Fibroblast of mammary gland (primary cell): ENCODE measurements at regions not wholly inside any gene's neighbourhood (a gene's known extent, or its start where the extent isn't known, plus 50 kb on each side); places are given as distances from the start of the nearest gene placed in this dataset.
A peak's percentile ranks its signal among the peaks of the same experiment; 100 is the strongest.

Source experiments
- DNase-seq: peaks from one replicate; pipeline ENCODE4 v3.0.0-alpha.2; 2010; ENCODE audit warnings: low read depth
- H3K4me3 ChIP-seq: 2 replicates; pipeline ENCODE4 v1.5.1; 2011; ENCODE audit warnings: low read depth, mild to moderate bottlenecking, low read length, moderate library complexity; ENCODE audit not compliant: control insufficient read depth
- TF ChIP-seq, protein P1 (sequence below): conservative IDR thresholded peaks from 2 replicates; pipeline ENCODE4 v1.5.1; 2011; ENCODE audit warnings: low read depth, low read length, inconsistent platforms; ENCODE audit not compliant: control insufficient read depth, insufficient read depth

DNA sequence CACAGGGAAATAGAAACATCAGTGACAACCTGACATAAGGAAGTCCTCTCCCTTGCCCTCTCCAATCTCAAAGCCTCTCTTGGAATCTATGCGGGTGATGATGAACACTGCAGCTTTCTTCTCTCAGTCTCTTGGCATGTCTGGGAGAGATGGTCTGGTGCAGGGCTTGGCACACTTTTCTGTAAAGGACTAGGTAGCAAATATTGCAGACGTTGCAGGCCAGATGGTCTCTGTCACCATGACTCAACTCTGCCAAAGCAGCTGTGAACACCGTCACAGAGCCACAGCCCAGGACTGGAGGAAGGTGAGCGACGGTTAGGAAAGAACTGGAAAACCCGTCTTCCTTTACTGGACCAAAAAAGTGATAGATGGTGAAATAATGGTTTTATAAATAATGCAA, 591.0 kb upstream of the TMEM132C start:
- TF ChIP-seq, protein P1, sequence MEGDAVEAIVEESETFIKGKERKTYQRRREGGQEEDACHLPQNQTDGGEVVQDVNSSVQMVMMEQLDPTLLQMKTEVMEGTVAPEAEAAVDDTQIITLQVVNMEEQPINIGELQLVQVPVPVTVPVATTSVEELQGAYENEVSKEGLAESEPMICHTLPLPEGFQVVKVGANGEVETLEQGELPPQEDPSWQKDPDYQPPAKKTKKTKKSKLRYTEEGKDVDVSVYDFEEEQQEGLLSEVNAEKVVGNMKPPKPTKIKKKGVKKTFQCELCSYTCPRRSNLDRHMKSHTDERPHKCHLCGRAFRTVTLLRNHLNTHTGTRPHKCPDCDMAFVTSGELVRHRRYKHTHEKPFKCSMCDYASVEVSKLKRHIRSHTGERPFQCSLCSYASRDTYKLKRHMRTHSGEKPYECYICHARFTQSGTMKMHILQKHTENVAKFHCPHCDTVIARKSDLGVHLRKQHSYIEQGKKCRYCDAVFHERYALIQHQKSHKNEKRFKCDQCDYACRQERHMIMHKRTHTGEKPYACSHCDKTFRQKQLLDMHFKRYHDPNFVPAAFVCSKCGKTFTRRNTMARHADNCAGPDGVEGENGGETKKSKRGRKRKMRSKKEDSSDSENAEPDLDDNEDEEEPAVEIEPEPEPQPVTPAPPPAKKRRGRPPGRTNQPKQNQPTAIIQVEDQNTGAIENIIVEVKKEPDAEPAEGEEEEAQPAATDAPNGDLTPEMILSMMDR, result no peak
- H3K4me3 ChIP-seq, result no peak overlapping the region
- no peak for DNase-seq

DNA sequence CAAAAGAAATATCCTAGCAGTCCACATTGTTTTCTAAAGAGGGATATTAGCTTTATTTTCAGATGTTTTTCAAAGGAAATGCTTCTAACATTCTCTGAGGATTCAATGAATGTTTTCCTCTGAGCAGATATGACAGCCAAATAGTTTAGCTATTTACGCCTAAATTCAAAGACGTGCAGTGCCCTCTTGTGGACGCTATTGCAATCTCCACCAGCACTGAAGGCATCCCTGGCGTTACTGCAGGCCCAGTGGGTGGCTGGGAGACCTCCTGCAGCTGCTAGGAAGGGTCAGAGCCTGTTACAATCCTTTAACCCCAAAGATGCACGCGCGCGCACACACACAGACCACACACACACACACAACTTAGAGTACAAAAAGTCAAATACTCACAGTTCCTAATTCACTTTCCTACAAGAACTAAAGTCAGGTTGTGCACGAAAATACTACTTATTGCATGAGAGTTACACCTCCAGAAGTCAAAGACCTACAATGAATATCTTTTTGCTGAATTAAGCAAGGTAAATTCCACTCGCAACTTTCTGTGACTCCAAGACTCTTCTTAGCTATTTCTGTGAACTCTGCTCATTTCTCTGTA, 589.3 kb upstream of the TMEM132C start:
- TF ChIP-seq, protein P1, result peak; percentile 76
- H3K4me3 ChIP-seq, result no peak overlapping the region
- DNase-seq, result peak; percentile 76

DNA sequence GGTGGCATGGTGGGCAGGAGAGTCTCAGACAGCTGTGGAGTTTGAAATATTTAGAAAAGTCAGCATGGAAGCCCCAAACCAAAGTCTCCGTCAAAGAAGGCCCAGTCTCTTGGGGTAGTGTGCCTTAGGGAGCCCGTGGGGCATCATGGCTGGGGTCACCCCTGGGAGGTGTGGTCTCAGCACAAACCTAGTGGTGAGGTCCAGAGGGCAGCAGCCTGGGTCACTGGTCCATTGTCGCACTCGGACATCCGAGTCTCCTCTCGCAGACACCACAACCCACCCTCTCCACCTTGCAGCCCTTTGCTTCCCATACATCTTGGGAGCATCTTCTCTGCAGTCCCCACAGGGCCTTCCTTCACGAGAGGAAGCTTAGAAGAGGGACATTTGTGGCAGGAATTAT, 588.0 kb upstream of the TMEM132C start:
- no peak overlapping the region for H3K4me3 ChIP-seq
- DNase-seq, result no peak
- TF ChIP-seq, protein P1, result no peak

DNA sequence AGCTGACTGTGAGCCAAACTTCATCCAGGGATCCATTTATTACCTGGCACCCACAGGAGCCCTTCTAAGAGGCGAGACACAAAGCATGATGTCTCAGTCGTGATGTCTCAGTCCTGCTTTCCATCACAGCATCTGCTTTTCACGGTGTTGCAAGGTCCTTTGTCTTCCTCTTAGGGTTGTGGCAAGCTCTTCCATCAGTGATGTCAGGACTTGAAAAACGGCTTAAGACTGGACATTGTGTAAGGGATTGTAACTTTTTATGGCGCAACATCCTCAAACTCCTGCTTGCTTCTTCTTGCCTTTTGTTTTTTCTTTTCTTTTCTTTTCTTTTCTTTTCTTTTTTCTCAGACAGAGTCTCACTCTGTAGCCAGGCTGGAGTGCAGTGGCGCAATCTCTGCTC, 586.5 kb upstream of the TMEM132C start:
- TF ChIP-seq, protein P1, result no peak
- peak; percentile 34 for DNase-seq
- H3K4me3 ChIP-seq, result no peak overlapping the region

DNA sequence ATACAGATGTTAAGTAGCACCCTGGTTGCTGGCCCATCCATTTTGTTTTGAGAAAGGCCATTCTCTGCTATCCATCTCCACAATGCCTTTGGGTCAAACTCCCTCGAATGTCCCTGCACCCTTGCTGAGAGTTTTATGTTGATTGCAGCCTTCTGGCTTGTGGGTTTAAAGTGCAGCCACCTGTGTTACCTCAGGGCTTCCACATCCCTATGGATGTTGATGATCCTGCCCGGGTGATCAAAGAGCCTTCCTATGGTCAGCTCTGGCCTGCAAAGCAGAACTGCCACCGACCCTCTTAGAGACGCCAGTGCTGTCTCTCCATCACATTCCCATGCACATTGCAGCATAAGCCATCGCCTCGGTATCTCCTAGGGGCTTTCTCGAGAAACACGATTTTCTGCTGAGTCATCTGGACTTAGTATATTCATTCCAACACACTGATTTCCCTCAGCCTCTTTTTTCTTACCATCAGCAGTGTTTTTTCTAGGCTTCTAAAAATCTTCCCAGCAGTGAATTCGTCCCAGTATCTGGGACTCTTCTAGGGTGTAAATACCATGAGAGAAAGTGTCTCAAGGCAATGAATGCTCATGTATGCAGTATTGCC, 585.7 kb upstream of the TMEM132C start:
- TF ChIP-seq, protein P1, result no peak
- DNase-seq, result no peak
- no peak overlapping the region for H3K4me3 ChIP-seq

DNA sequence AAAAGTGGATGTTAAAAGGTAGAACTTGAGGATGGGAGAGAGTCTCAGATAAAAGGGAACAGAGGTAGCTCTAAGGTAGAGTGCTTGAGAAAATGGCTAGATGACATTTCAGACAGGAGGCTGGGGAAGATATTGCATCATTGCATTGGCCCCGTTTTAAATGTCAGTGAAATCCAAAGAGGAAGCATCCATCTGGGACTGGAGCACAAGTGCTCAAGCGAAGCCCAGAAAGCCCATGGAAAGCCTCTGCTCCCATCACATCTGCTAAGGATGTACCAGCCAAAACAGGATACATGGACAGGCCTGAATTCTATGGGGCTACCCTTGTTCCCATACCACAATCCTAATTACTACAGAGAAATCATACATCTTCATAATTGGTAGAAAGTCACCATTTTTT, 581.5 kb upstream of the TMEM132C start:
- no peak for DNase-seq
- TF ChIP-seq, protein P1, result no peak
- no peak overlapping the region for H3K4me3 ChIP-seq
